Liver (tissue), 8 donors: ENCODE measurements at regions not wholly inside any gene's neighbourhood (a gene's known extent, or its start where the extent isn't known, plus 50 kb on each side); places are given as distances from the start of the nearest gene placed in this dataset.

Experiments
- DNase-seq: peaks from one replicate; pipeline ENCODE4 v3.0.0-alpha.2; 2017; ENCODE audit warnings: low spot score
- H3K27ac ChIP-seq, 2 donors: one replicate each; pipeline ENCODE4 v1.7.0; 2013; ENCODE audit warnings: inconsistent platforms in 2 of 2, low read length in 2 of 2, control low read depth in 1 of 2, low read depth in 1 of 2, mild to moderate bottlenecking in 1 of 2
- H3K27me3 ChIP-seq, 4 donors: one replicate each; pipeline versions ENCODE4 v1.6.1 to v1.7.0; 2013; ENCODE audit warnings: low read length in 3 of 4, inconsistent platforms in 1 of 4, mild to moderate bottlenecking in 1 of 4, moderate library complexity in 1 of 4; ENCODE audit not compliant: control insufficient read depth in 4 of 4, insufficient read depth in 4 of 4
- H3K36me3 ChIP-seq, 4 donors: one replicate each; pipeline versions ENCODE4 v1.6.1 to v1.7.0; 2013; ENCODE audit warnings: low read length in 3 of 4, mild to moderate bottlenecking in 3 of 4, low read depth in 1 of 4, moderate library complexity in 1 of 4; ENCODE audit not compliant: control insufficient read depth in 4 of 4, insufficient read depth in 3 of 4
- H3K4me1 ChIP-seq, 4 donors: one replicate each; pipeline versions ENCODE4 v1.6.1 to v1.7.0; 2013; ENCODE audit warnings: low read length in 3 of 4, mild to moderate bottlenecking in 3 of 4, moderate library complexity in 1 of 4; ENCODE audit not compliant: control insufficient read depth in 4 of 4, insufficient read depth in 4 of 4
- H3K4me3 ChIP-seq, 3 donors: one replicate each; pipeline versions ENCODE4 v1.6.1 to v1.7.0; 2013; ENCODE audit warnings: low read length in 3 of 3, control low read depth in 1 of 3, low read depth in 1 of 3, mild to moderate bottlenecking in 1 of 3
- H3K9ac ChIP-seq, 2 donors: one replicate each; pipeline ENCODE4 v1.7.0; 2013; ENCODE audit warnings: low read length in 2 of 2, mild to moderate bottlenecking in 2 of 2, moderate library complexity in 2 of 2, control low read depth in 1 of 2, low read depth in 1 of 2
- H3K9me3 ChIP-seq, 4 donors: one replicate each; pipeline versions ENCODE4 v1.6.1 to v1.7.0; 2013; ENCODE audit warnings: low read length in 3 of 4; ENCODE audit not compliant: control insufficient read depth in 4 of 4
- EGR1 ChIP-seq, 2 donors: IDR thresholded peaks; 2 replicates each; pipeline ENCODE4 v1.6.1; 2016 to 2018; ENCODE audit warnings: antibody characterized with exemption in 2 of 2, low read depth in 2 of 2
- FOXA1 ChIP-seq: IDR thresholded peaks from 2 replicates; pipeline ENCODE4 v1.6.1; 2016; ENCODE audit warnings: antibody characterized with exemption
- FOXA2 ChIP-seq: IDR thresholded peaks from 2 replicates; pipeline ENCODE4 v1.6.1; 2016; ENCODE audit warnings: antibody characterized with exemption
- HNF4G ChIP-seq: IDR thresholded peaks from 2 replicates; pipeline ENCODE4 v1.6.1; 2016; ENCODE audit warnings: antibody characterized with exemption
- NR2F2 ChIP-seq: IDR thresholded peaks from 2 replicates; pipeline ENCODE4 v1.6.1; 2016; ENCODE audit warnings: antibody characterized with exemption
- RAD21 ChIP-seq, 2 donors: IDR thresholded peaks; 2 replicates each; pipeline ENCODE4 v1.6.1; 2016; ENCODE audit warnings: antibody characterized with exemption in 2 of 2, mild to moderate bottlenecking in 2 of 2
- RXRA ChIP-seq, 2 donors: IDR thresholded peaks; 2 replicates each; pipeline ENCODE4 v1.6.1; 2017 to 2018; ENCODE audit warnings: antibody characterized with exemption in 2 of 2, mild to moderate bottlenecking in 1 of 2
- SP1 ChIP-seq: IDR thresholded peaks from 2 replicates; pipeline ENCODE4 v1.6.1; 2018; ENCODE audit warnings: antibody characterized with exemption, mild to moderate bottlenecking
- TAF1 ChIP-seq: conservative IDR thresholded peaks from 2 replicates; pipeline ENCODE4 v1.6.1; 2016; ENCODE audit warnings: antibody characterized with exemption, mild to moderate bottlenecking
- WGBS: extraction: QIAGEN DNeasy Blood & Tissue Kit; methylation state at CpG from one replicate; pipeline ENCODE4 v1.1.7; 2013; 5-methylcytosine and 5-hydroxymethylcytosine counted together
- TF ChIP-seq, protein P1 (sequence below): fragments of 150-350 bp; IDR thresholded peaks from 2 replicates; pipeline ENCODE4 v1.5.1; 2017; ENCODE audit warnings: improper control_type of control experiment, low read depth, low read length; ENCODE audit not compliant: missing input control
- TF ChIP-seq, protein P2 (sequence below): IDR thresholded peaks from 2 replicates; pipeline ENCODE4 v1.6.1; 2016; ENCODE audit warnings: antibody characterized with exemption
- TF ChIP-seq, protein P3 (sequence below): IDR thresholded peaks from 2 replicates; pipeline ENCODE4 v1.6.1; 2016; ENCODE audit warnings: antibody characterized with exemption
- TF ChIP-seq, protein P4 (sequence below): IDR thresholded peaks from 2 replicates; pipeline ENCODE4 v1.6.1; 2016; ENCODE audit warnings: antibody characterized with exemption
- TF ChIP-seq, protein P5 (sequence below): IDR thresholded peaks from 2 replicates; pipeline ENCODE4 v1.6.1; 2016; ENCODE audit warnings: antibody characterized with exemption, mild to moderate bottlenecking
- donor health status: healthy.
- donor health status: healthy.
- donor health status: healthy.
- donor health status: healthy.
- donor health status: healthy.

DNA sequence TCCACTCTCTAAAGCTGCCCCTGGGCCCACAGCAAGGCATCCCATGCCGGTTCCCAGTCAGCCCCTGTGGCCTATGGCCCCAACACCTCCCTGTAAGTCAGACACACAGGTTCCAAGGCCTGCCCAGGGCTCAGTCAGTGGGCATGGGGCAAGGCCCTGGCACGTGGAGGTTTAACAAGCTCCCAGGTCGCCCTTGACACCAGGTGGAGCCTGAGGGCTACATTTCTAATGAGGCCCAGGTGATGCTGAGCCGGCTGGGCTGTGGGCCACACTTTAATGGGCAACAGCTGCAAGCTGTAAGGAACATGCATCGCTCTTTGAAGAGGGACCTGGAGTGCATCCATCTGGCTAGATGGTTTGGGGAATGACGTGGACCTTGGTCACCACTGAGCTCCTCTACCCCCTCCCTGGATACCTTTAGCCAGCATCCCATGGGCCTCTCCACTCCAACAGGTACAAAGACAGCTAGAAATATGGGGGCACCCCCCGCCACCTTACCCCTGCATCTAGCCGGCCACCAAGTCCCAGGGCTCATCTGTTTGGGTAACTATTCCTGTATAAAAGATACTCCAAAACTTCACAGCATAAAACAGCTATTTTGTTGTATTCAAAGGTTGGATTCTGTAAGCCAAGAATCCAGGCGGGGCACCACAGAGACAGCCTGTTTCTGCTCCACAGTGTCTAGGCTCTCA, 122.5 kb downstream of the OAT start (continued):
- TF ChIP-seq, protein P1, sequence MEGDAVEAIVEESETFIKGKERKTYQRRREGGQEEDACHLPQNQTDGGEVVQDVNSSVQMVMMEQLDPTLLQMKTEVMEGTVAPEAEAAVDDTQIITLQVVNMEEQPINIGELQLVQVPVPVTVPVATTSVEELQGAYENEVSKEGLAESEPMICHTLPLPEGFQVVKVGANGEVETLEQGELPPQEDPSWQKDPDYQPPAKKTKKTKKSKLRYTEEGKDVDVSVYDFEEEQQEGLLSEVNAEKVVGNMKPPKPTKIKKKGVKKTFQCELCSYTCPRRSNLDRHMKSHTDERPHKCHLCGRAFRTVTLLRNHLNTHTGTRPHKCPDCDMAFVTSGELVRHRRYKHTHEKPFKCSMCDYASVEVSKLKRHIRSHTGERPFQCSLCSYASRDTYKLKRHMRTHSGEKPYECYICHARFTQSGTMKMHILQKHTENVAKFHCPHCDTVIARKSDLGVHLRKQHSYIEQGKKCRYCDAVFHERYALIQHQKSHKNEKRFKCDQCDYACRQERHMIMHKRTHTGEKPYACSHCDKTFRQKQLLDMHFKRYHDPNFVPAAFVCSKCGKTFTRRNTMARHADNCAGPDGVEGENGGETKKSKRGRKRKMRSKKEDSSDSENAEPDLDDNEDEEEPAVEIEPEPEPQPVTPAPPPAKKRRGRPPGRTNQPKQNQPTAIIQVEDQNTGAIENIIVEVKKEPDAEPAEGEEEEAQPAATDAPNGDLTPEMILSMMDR: no peak
- no peak for TF ChIP-seq FOXA1
- TF ChIP-seq EGR1 (IDR thresholded peaks at IDR 0.05; ENCODE audit: low read depth in 2 of 2): no peak

DNA sequence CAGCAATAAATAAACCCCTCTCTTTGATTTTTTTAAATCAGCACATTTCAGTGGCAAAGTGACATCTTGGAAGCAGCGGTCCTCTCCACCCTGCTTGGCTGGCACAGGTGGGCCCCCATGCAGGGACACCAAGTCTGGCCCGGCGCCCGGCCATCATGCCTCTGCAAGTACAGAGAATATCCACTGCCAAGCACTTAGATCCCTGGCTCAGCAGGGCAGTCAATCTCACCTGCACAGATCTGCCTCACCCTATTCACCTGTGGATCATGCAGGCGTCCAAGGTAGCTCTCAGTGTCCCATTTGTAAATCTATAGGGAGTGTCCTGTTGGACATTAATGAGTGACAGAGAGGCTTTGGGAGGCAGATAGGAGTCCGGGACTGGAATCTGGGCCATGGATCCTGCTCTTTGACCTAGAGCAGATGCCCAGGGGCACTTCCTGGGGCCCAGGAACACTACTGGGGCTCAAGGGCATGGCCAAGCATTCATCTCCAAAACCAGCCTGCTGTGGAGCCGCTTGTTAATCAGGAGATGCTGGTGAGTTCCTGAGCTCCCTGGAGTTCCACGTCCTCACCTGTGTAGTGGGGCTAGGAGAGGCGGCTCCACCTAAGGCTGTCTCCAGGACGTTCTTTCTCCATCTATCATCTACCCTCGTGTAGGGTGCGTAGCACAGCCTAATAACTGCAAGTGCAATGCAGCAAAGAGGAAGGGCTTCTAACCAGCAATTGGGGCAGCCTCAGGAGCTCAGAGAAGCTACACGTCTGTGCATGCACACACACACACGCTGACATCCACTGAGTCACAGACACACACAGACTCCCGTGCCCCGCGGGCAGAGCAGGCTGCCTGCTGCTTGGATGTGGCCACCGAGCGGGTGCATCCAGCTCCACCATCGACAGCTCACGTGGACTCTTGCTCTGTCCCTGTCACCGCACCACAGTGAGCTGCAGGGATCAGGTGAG, 123.6 kb downstream of the OAT start:
- DNase-seq: no peak
- Histone ChIP-seq H3K9ac (no peak overlapping the region), H3K27me3 (no peaks in the 10 kb centered on the region), H3K27ac (no peak overlapping the region), H3K4me1 (no peaks in the 10 kb centered on the region), H3K9me3 (no peaks in the 10 kb centered on the region), H3K4me3 (no peak overlapping the region), H3K36me3 (no peaks in the 10 kb centered on the region)
- TF ChIP-seq, protein P2, sequence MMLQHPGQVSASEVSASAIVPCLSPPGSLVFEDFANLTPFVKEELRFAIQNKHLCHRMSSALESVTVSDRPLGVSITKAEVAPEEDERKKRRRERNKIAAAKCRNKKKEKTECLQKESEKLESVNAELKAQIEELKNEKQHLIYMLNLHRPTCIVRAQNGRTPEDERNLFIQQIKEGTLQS: no peak
- TF ChIP-seq RAD21 (IDR thresholded peaks at IDR 0.05) (no peak), RXRA (IDR thresholded peaks at IDR 0.05) (no peak), TAF1 (no peak), FOXA2 (no peak), SP1 (no peak), HNF4G (no peak), NR2F2 (no peak)
- TF ChIP-seq, protein P3, sequence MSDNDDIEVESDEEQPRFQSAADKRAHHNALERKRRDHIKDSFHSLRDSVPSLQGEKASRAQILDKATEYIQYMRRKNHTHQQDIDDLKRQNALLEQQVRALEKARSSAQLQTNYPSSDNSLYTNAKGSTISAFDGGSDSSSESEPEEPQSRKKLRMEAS: no peak
- TF ChIP-seq, protein P4, sequence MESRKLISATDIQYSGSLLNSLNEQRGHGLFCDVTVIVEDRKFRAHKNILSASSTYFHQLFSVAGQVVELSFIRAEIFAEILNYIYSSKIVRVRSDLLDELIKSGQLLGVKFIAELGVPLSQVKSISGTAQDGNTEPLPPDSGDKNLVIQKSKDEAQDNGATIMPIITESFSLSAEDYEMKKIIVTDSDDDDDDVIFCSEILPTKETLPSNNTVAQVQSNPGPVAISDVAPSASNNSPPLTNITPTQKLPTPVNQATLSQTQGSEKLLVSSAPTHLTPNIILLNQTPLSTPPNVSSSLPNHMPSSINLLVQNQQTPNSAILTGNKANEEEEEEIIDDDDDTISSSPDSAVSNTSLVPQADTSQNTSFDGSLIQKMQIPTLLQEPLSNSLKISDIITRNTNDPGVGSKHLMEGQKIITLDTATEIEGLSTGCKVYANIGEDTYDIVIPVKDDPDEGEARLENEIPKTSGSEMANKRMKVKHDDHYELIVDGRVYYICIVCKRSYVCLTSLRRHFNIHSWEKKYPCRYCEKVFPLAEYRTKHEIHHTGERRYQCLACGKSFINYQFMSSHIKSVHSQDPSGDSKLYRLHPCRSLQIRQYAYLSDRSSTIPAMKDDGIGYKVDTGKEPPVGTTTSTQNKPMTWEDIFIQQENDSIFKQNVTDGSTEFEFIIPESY: no peak
- TF ChIP-seq, protein P5, sequence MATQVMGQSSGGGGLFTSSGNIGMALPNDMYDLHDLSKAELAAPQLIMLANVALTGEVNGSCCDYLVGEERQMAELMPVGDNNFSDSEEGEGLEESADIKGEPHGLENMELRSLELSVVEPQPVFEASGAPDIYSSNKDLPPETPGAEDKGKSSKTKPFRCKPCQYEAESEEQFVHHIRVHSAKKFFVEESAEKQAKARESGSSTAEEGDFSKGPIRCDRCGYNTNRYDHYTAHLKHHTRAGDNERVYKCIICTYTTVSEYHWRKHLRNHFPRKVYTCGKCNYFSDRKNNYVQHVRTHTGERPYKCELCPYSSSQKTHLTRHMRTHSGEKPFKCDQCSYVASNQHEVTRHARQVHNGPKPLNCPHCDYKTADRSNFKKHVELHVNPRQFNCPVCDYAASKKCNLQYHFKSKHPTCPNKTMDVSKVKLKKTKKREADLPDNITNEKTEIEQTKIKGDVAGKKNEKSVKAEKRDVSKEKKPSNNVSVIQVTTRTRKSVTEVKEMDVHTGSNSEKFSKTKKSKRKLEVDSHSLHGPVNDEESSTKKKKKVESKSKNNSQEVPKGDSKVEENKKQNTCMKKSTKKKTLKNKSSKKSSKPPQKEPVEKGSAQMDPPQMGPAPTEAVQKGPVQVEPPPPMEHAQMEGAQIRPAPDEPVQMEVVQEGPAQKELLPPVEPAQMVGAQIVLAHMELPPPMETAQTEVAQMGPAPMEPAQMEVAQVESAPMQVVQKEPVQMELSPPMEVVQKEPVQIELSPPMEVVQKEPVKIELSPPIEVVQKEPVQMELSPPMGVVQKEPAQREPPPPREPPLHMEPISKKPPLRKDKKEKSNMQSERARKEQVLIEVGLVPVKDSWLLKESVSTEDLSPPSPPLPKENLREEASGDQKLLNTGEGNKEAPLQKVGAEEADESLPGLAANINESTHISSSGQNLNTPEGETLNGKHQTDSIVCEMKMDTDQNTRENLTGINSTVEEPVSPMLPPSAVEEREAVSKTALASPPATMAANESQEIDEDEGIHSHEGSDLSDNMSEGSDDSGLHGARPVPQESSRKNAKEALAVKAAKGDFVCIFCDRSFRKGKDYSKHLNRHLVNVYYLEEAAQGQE: no peak
- WGBS: 88% methylated on average over 22 of the region's 22 CpGs
